ENCODE measurements at regions not wholly inside any gene's neighbourhood (a gene's known extent, or its start where the extent isn't known, plus 50 kb on each side); places are given as distances from the start of the nearest gene placed in this dataset.

GRCh38 chr3:104460477-104461406 is 906.0 kb upstream of the ALCAM start:
- TF ChIP-seq CTCF (IDR thresholded peaks at IDR 0.05), result peak in 5 of 6 experiments; percentile 5 to 49 (median 37)
- no peak for TF ChIP-seq POLR2A (IDR thresholded peaks at IDR 0.05)
